SK-N-MC (cell line): ENCODE measurements at regions not wholly inside any gene's neighbourhood (a gene's known extent, or its start where the extent isn't known, plus 50 kb on each side); places are given as distances from the start of the nearest gene placed in this dataset.
A peak's percentile ranks its signal among the peaks of the same experiment; 100 is the strongest.
"Not testable (repeated sequence)": the region's sequence is repeated elsewhere in the genome, so short reads cannot be mapped to it uniquely, and the experiment has no call there.

ENCODE experiments used
- DNase-seq: peaks from one replicate; pipeline ENCODE4 v3.0.0-alpha.2; 2011; ENCODE audit warnings: low read depth, low spot score
- H3K27ac ChIP-seq: fragments of 200-600 bp; sonication (generic); 2 replicates; pipeline ENCODE4 v1.5.1; 2016; ENCODE audit warnings: mixed run types
- H3K36me3 ChIP-seq: fragments of 200-600 bp; sonication (generic); 2 replicates; pipeline ENCODE4 v1.6.1; 2017; ENCODE audit warnings: antibody characterized with exemption, low read length, mixed read lengths; ENCODE audit not compliant: insufficient read depth
- H3K4me3 ChIP-seq: fragments of 200-600 bp; sonication (generic); 2 replicates; pipeline ENCODE4 v1.5.1; 2016
- H3K9ac ChIP-seq: fragments of 200-600 bp; sonication (generic); 2 replicates; pipeline ENCODE4 v1.8.0; 2017; ENCODE audit warnings: mixed run types, mixed read lengths; ENCODE audit not compliant: insufficient read length
- H3K9me3 ChIP-seq: fragments of 200-600 bp; sonication (generic); 2 replicates; pipeline ENCODE4 v1.6.1; 2017; ENCODE audit warnings: low read depth, mild to moderate bottlenecking, antibody characterized with exemption, low read length, moderate library complexity, mixed read lengths
- EZH2 ChIP-seq: fragments of 200-600 bp; sonication (generic); IDR thresholded peaks from one replicate; pipeline ENCODE4 v1.6.1; 2017; ENCODE audit warnings: antibody characterized with exemption
- FOXP2 ChIP-seq: optimal IDR thresholded peaks from 2 replicates; pipeline ENCODE3; 2011; ENCODE audit warnings: mild to moderate bottlenecking, moderate library complexity; ENCODE audit not compliant: insufficient read depth; ENCODE audit errors: extremely low read length, control extremely low read depth
- POLR2AphosphoS5 ChIP-seq: IDR thresholded peaks from 2 replicates; pipeline ENCODE4 v1.6.1; 2012; ENCODE audit warnings: mild to moderate bottlenecking, low read depth, low read length, borderline replicate concordance

GRCh38 chr5:109630093-109630492, 59.6 kb upstream of the MAN2A1 start:
- TF ChIP-seq EZH2 (no peak), FOXP2 (no peak), POLR2AphosphoS5 (no peak)
- no peak for DNase-seq
- Histone ChIP-seq H3K4me3 (peak overlapping the region; percentile 2; the same call in 1 of the 2 replicates), H3K9ac (no peak overlapping the region), H3K27ac (no peak overlapping the region), H3K9me3 (no peaks in the 10 kb centered on the region), H3K36me3 (no peaks in the 10 kb centered on the region)

GRCh38 chr5:109628591-109628990, 61.1 kb upstream of the MAN2A1 start:
- Histone ChIP-seq H3K4me3 (no peak overlapping the region), H3K9ac (no peak overlapping the region), H3K36me3 (no peaks in the 10 kb centered on the region), H3K27ac (no peak overlapping the region), H3K9me3 (no peaks in the 10 kb centered on the region)
- no peak for DNase-seq
- TF ChIP-seq POLR2AphosphoS5 (no peak), EZH2 (no peak), FOXP2 (no peak)

GRCh38 chr5:109621266-109621665, 68.5 kb upstream of the MAN2A1 start:
- not testable (repeated sequence) for H3K9ac ChIP-seq, H3K4me3 ChIP-seq, H3K36me3 ChIP-seq, H3K27ac ChIP-seq, DNase-seq, H3K9me3 ChIP-seq

- no peak overlapping the region for H3K4me3 ChIP-seq
- DNase-seq = no peak
- H3K9me3 ChIP-seq = no peaks in the 10 kb centered on the region
- no peak overlapping the region for H3K27ac ChIP-seq
- TF ChIP-seq EZH2 (no peak), POLR2AphosphoS5 (no peak), FOXP2 (no peak)
- no peaks in the 10 kb centered on the region for H3K36me3 ChIP-seq
- no peak overlapping the region for H3K9ac ChIP-seq
Observed at GRCh38 chr5:109620651-109621050, 69.1 kb upstream of the MAN2A1 start.

- Histone ChIP-seq H3K9me3 (no peaks in the 10 kb centered on the region), H3K4me3 (no peak overlapping the region), H3K36me3 (no peaks in the 10 kb centered on the region), H3K27ac (no peak overlapping the region), H3K9ac (no peak overlapping the region)
- TF ChIP-seq FOXP2 (no peak), POLR2AphosphoS5 (no peak)
- DNase-seq = no peak
Observed at GRCh38 chr5:109619606-109620005, 70.1 kb upstream of the MAN2A1 start.

- Histone ChIP-seq H3K27ac (no peak overlapping the region), H3K9ac (no peak overlapping the region), H3K36me3 (no peaks in the 10 kb centered on the region), H3K4me3 (no peak overlapping the region), H3K9me3 (no peaks in the 10 kb centered on the region)
- DNase-seq = no peak
- TF ChIP-seq POLR2AphosphoS5 = no peak
- no peak for TF ChIP-seq FOXP2
- TF ChIP-seq EZH2 = no peak
Observed at GRCh38 chr5:109619021-109619460, 70.7 kb upstream of the MAN2A1 start.

GRCh38 chr5:109614981-109615380, 74.7 kb upstream of the MAN2A1 start:
- Histone ChIP-seq H3K9me3 (no peaks in the 10 kb centered on the region), H3K36me3 (no peaks in the 10 kb centered on the region), H3K9ac (no peak overlapping the region), H3K4me3 (no peak overlapping the region), H3K27ac (no peak overlapping the region)
- DNase-seq = no peak
- TF ChIP-seq EZH2 = no peak
- TF ChIP-seq POLR2AphosphoS5 = no peak
- no peak for TF ChIP-seq FOXP2

GRCh38 chr5:109614301-109614700, 75.4 kb upstream of the MAN2A1 start:
- Histone ChIP-seq H3K36me3 (no peaks in the 10 kb centered on the region), H3K9ac (no peak overlapping the region), H3K9me3 (no peaks in the 10 kb centered on the region), H3K4me3 (no peak overlapping the region), H3K27ac (no peak overlapping the region)
- TF ChIP-seq POLR2AphosphoS5 (no peak), FOXP2 (no peak), EZH2 (no peak)
- no peak for DNase-seq

GRCh38 chr5:109612278-109612905, 77.3 kb upstream of the MAN2A1 start:
- no peak for DNase-seq

More at GRCh38 chr5:109612278-109612905, 77.3 kb upstream of the MAN2A1 start:
- H3K36me3 ChIP-seq = no peaks in the 10 kb centered on the region
- TF ChIP-seq FOXP2 (no peak), EZH2 (no peak), POLR2AphosphoS5 (no peak)
- peak overlapping the region; percentile 64; the same call in 1 of the 2 replicates for H3K4me3 ChIP-seq
- H3K27ac ChIP-seq = peak overlapping the region; percentile 83; the same call in 1 of the 2 replicates
- H3K9me3 ChIP-seq = no peaks in the 10 kb centered on the region
- H3K9ac ChIP-seq = no peak overlapping the region
